ENCODE measurements at regions not wholly inside any gene's neighbourhood (a gene's known extent, or its start where the extent isn't known, plus 50 kb on each side); places are given as distances from the start of the nearest gene placed in this dataset.

- no peaks in the 10 kb centered on the region for H3K36me3 ChIP-seq (replicated peaks; ENCODE audit: low read depth, low read length)
- H3K9ac ChIP-seq (ENCODE audit: low read length): no peak overlapping the region
- H3K4me2 ChIP-seq (ENCODE audit: low read length): no peak overlapping the region
- H3K79me2 ChIP-seq (ENCODE audit: low read length): no peaks in the 10 kb centered on the region
- no peaks in the 10 kb centered on the region for H3K4me1 ChIP-seq (ENCODE audit: low read length)
- H3K27me3 ChIP-seq (ENCODE audit: low read depth, low read length): no peaks in the 10 kb centered on the region
- H2AFZ ChIP-seq (ENCODE audit: low read depth, low read length): no peak overlapping the region
- no peaks in the 10 kb centered on the region for H4K20me1 ChIP-seq (ENCODE audit: insufficient read depth, low read length)
- no peak overlapping the region for H3K4me3 ChIP-seq (ENCODE audit: low read length)
- TF ChIP-seq CTCF (IDR thresholded peaks at IDR 0.05; ENCODE audit: low read depth, low read length): no peak
- no peak for TF ChIP-seq EZH2phosphoT487 (IDR thresholded peaks at IDR 0.05; ENCODE audit: low read depth)
- no peak overlapping the region for H3K27ac ChIP-seq (ENCODE audit: low read length)
- H3K9me3 ChIP-seq (ENCODE audit: insufficient read depth, low read length): no peaks in the 10 kb centered on the region
Observed at GRCh38 chr4:11824566-11824965, 395.9 kb upstream of the HS3ST1 start.

DNA sequence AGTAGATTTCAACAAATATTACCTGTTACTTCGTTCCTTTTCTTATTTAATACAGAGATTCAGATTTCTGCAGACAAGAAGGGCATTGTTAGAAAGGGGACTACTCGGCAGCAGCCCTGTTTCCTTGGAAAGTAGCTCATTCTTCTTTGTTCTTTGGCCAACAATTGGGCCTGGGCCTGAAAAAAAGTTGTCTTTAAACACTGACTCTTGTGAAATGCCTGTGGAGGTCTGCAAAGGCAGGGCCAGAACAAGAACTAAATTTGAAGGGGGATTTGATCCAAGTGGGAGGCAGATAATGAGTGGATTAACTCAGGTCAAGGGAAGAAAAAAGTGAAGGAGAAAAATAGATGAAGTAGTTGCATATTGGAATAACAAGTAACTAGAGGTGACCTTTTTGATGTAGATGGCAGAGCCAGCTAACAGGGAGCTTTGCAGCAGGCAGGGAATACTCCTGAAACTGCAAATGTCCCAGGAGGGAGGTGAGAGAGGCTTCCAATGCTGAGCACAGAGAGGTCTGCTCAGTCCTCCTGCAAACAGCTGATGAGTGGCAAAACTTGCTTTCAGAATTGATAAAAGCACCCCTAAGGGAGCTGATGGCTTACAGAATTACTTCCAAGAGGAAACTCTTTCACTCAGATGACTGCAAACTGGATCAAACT lies 393.2 kb upstream of the HS3ST1 start:
- TF ChIP-seq CTCF (IDR thresholded peaks at IDR 0.05; ENCODE audit: low read depth, low read length) (no peak), EZH2phosphoT487 (IDR thresholded peaks at IDR 0.05; ENCODE audit: low read depth) (no peak)
- Histone ChIP-seq H3K4me1 (ENCODE audit: low read length) (no peaks in the 10 kb centered on the region), H3K27ac (ENCODE audit: low read length) (no peak overlapping the region), H3K4me3 (ENCODE audit: low read length) (no peak overlapping the region), H3K4me2 (ENCODE audit: low read length) (no peak overlapping the region), H2AFZ (ENCODE audit: low read depth, low read length) (no peak overlapping the region), H3K27me3 (ENCODE audit: low read depth, low read length) (no peaks in the 10 kb centered on the region), H3K36me3 (replicated peaks; ENCODE audit: low read depth, low read length) (no peaks in the 10 kb centered on the region), H3K9me3 (ENCODE audit: insufficient read depth, low read length) (no peaks in the 10 kb centered on the region), H3K79me2 (ENCODE audit: low read length) (no peaks in the 10 kb centered on the region), H3K9ac (ENCODE audit: low read length) (no peak overlapping the region), H4K20me1 (ENCODE audit: insufficient read depth, low read length) (no peaks in the 10 kb centered on the region)

DNA sequence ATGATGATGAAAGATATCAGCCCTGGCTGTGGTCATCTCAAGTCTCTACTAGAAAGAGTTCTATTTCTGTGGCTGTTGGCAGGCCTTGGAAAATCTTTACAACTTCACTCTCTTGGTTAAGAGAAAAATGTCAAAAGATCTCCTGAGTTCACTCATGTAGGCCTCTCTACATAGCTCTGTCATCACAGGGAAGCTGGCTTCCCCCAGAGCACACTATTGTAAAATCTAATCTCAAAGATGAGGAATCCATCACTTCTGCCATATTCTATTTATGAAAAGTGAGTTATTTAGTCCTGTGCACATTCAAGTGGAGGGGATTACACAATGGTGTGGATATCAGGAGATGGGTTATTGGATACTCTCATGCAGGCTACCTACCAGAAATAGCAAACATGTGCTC lies 388.4 kb upstream of the HS3ST1 start:
- Histone ChIP-seq H3K27ac (ENCODE audit: low read length) (no peak overlapping the region), H3K4me1 (ENCODE audit: low read length) (no peaks in the 10 kb centered on the region), H3K79me2 (ENCODE audit: low read length) (no peaks in the 10 kb centered on the region), H3K9ac (ENCODE audit: low read length) (no peak overlapping the region), H3K4me2 (ENCODE audit: low read length) (no peak overlapping the region), H3K9me3 (ENCODE audit: insufficient read depth, low read length) (no peaks in the 10 kb centered on the region), H4K20me1 (ENCODE audit: insufficient read depth, low read length) (no peaks in the 10 kb centered on the region), H3K4me3 (ENCODE audit: low read length) (no peak overlapping the region), H3K36me3 (replicated peaks; ENCODE audit: low read depth, low read length) (no peaks in the 10 kb centered on the region), H3K27me3 (ENCODE audit: low read depth, low read length) (no peaks in the 10 kb centered on the region), H2AFZ (ENCODE audit: low read depth, low read length) (no peak overlapping the region)
- no peak for TF ChIP-seq CTCF (IDR thresholded peaks at IDR 0.05; ENCODE audit: low read depth, low read length)
- no peak for TF ChIP-seq EZH2phosphoT487 (IDR thresholded peaks at IDR 0.05; ENCODE audit: low read depth)

- no peaks in the 10 kb centered on the region for H3K4me1 ChIP-seq (ENCODE audit: low read length)
- H3K36me3 ChIP-seq (replicated peaks; ENCODE audit: low read depth, low read length): no peaks in the 10 kb centered on the region
- no peaks in the 10 kb centered on the region for H4K20me1 ChIP-seq (ENCODE audit: insufficient read depth, low read length)
- no peak for TF ChIP-seq CTCF (IDR thresholded peaks at IDR 0.05; ENCODE audit: low read depth, low read length)
- no peak for TF ChIP-seq EZH2phosphoT487 (IDR thresholded peaks at IDR 0.05; ENCODE audit: low read depth)
- H3K27me3 ChIP-seq (ENCODE audit: low read depth, low read length): no peaks in the 10 kb centered on the region
- H3K9me3 ChIP-seq (ENCODE audit: insufficient read depth, low read length): no peaks in the 10 kb centered on the region
- H2AFZ ChIP-seq (ENCODE audit: low read depth, low read length): no peak overlapping the region
- no peak overlapping the region for H3K27ac ChIP-seq (ENCODE audit: low read length)
- H3K4me2 ChIP-seq (ENCODE audit: low read length): no peak overlapping the region
- H3K79me2 ChIP-seq (ENCODE audit: low read length): no peaks in the 10 kb centered on the region
- H3K4me3 ChIP-seq (ENCODE audit: low read length): no peak overlapping the region
- no peak overlapping the region for H3K9ac ChIP-seq (ENCODE audit: low read length)
Observed at GRCh38 chr4:11814758-11815157, 386.1 kb upstream of the HS3ST1 start.
